ENCODE measurements at regions not wholly inside any gene's neighbourhood (a gene's known extent, or its start where the extent isn't known, plus 50 kb on each side); places are given as distances from the start of the nearest gene placed in this dataset.

DNA sequence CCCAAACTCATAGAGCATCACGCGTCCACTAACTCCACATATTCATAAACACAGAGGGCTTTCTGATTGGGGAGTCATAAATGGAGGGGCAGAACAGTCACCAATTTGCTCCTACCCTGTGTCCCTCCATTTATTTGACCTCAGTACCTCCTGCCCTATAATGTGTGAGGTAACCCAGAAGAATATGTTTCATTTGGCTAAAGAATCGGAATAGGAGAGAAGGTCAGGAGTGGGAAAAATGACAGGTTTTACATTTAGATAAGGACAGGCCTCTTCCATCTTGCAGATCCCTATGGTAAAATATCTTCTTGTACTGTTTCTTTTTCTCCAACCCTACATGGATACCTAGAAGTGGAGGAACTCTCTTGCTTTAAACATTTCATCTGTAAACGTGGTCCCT, 578.0 kb downstream of the TUSC7 start:
- no peak for DNase-seq (ENCODE audit: low read depth in 4 of 4, low spot score in 1 of 4)

- no peak for DNase-seq (ENCODE audit: low read depth in 4 of 4, low spot score in 1 of 4)
These were observed 581.9 kb downstream of the TUSC7 start for GRCh38 chr3:117291476-117291875.

- no peak for DNase-seq (ENCODE audit: low read depth in 4 of 4, low spot score in 1 of 4)
These were observed 587.5 kb downstream of the TUSC7 start for GRCh38 chr3:117297065-117297464.

GRCh38 chr3:117297541-117297940, 588.0 kb downstream of the TUSC7 start:
- DNase-seq (ENCODE audit: low read depth in 4 of 4, low spot score in 1 of 4) = no peak

DNA sequence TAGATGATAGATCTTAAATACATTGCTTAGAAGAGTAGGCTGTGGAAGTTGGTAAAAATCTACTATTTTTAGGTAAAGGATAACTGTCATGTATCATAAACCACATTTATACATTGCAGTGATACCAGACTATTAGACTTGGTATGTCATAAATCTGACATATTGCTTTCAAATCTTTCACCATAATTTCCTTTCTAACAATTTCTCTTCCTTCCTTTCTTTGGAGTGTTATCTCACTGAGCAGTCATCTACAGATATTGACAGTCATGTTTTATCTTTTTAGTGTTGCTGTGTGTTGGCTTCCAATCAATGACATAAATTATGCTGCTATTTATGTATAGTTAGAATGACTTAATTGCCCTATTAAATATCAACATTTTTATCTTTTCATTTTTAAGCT, 588.7 kb downstream of the TUSC7 start:
- no peak for DNase-seq (ENCODE audit: low read depth in 4 of 4, low spot score in 1 of 4)

DNA sequence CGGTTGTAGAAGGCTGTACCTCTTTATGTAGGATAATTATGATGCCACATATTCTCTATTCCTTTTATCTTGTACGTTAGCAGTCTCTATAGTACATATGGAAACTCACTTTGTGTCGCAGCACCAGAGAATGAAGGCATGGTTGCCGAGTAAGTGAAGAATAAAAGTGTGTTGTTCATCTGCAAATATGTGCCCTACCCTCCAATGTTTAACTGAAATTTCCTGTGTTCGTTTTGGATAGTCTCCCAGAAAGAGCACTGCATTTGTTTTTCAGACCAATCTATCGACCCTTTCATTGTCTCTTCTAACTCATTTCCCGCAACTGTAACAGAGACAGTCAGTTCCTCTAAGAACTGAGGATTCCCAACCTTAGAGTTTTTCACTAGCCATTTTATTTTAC, 592.8 kb downstream of the TUSC7 start:
- DNase-seq (ENCODE audit: low read depth in 4 of 4, low spot score in 1 of 4) = no peak

DNA sequence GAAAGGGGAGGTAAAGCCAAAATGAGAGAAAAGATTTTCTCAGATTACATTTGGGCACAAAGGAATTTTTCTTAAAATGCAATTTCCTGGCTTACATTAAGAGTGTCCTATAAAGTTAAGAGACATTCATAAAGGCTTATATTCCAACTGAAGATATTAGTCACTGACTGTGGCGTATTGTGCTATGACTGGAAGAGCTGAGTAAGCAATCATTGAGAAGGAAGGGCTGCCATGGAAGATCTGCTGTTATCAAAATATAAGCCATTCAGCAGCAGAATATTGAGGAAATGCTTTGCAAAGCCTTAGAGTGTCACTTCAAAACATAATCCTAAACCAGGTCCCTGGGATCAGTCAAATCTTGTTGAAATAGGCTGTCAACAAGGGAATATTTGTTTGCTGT, 593.9 kb downstream of the TUSC7 start:
- DNase-seq (ENCODE audit: low read depth in 4 of 4, low spot score in 1 of 4) = no peak

DNA sequence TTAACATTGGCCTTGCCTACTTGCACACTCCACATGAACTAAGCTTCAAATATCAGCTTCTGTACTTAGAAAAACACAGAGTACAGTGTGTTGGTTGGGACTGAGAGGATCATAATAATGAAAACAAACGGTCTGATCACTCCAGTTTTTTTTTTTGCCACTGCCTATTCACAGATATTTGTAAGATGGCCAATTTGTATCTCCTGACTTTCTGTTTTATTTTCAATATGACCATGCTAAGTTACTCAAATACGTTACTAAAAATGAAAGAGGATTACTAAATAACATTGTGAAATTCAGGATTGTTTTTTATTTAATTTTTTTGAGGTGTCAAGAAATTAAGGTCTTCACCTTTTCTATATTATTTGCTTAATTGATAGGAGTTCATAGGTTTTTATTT, 595.1 kb downstream of the TUSC7 start:
- DNase-seq (ENCODE audit: low read depth in 4 of 4, low spot score in 1 of 4) = no peak

GRCh38 chr3:117305681-117306080, 596.1 kb downstream of the TUSC7 start:
- no peak for DNase-seq (ENCODE audit: low read depth in 4 of 4, low spot score in 1 of 4)

- no peak for DNase-seq (ENCODE audit: low read depth in 4 of 4, low spot score in 1 of 4)
These were observed 596.7 kb downstream of the TUSC7 start for GRCh38 chr3:117306299-117306698.

DNA sequence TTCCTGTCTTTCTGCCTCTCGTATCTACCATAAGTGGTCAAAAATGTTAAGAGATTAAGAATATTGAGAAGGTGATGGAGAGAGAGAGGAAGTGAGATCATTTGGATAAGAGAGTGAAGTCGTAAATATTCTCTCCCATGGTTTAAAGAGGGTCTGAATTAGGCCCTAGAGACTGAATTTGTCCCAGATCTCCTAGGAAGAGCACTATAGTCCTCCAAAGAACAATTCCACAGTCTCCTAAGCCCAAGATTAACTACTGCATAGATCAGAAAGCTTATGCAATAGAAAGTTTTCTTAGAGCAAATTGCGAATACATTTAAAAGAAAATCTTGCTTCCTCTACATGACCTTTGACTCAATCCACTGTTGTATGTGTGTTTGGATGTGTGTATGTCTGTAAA, 598.8 kb downstream of the TUSC7 start:
- DNase-seq (ENCODE audit: low read depth in 4 of 4, low spot score in 1 of 4) = no peak

DNA sequence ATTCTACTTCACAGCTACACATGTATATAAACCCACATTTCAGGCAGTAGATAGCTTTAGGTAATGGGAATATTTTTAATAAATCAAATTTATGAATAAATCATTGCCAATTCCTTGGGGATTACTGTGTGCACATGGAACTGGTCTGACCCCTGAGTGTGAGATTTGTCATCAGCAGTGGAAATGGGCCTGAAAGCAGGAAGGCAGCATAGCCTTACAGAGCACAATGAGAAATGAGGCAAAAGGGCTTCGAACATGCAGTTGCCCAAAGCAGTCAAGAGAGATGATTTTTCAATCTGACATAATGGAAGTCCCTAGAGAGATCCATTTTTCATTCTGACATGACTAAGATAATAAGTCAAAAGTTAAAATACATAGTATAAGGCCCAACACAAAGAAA, 599.2 kb downstream of the TUSC7 start:
- DNase-seq (ENCODE audit: low read depth in 4 of 4, low spot score in 1 of 4) = no peak

DNA sequence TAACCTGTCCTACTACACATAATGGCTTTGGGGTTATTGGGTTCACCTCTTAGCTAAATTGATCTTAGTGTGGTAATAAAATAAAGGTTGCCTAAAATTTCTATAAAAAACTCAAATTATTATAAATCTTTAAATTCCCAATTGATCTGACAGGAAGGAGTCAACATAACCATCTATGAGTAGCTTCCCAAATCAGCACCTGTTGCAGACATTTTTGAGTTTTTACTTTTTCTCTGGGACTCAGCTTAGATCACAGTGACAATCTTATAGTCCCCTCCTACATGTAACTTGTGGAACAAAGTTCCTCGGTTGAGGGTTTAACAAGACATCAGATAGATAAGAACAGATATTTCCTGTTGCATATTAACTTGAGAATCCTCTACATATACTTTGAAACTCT, 601.0 kb downstream of the TUSC7 start:
- DNase-seq (ENCODE audit: low read depth in 4 of 4, low spot score in 1 of 4) = no peak

GRCh38 chr3:117314441-117315150, 605.0 kb downstream of the TUSC7 start:
- DNase-seq (ENCODE audit: low read depth in 4 of 4, low spot score in 1 of 4) = no peak

DNA sequence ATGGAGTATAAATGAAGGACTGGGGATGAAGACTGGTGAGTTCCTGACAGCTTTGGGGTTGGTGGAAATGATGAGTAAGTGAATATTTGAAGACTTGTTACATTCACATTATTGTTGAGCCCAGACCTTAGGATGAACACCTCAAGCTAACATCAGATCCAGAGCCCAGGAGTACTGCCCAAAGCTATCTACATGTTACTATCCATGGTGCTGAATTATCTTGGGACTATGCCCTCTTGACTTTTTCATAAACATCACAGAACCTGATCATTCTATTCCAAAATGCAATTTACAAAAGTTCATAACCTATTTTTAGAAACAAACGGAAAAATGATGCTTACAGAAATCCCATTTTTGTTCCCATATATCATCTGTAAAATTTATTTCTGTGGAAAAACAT, 613.3 kb downstream of the TUSC7 start:
- DNase-seq (ENCODE audit: low read depth in 4 of 4, low spot score in 1 of 4) = no peak

- no peak for DNase-seq (ENCODE audit: low read depth in 4 of 4, low spot score in 1 of 4)
These were observed 637.3 kb downstream of the TUSC7 start for GRCh38 chr3:117346901-117347300.

DNA sequence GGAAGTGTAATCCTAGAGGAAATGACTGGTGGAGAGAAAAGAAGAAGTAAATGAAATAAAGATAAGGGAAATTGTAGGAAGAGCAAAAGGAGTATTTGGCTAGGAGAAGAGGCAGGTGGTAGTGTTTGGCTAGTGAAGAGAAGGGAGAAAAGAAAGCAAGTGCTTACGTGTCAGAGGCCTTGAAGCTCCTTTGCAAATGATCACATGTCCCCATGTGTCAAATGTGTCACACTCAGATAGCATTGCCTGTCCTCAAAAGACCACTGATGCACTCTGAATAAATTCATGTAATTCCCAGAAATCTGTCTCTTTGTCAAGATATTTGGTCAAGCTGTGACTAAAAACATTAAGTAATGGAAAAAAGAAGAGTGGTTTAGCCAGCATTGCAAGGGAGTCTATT, 639.3 kb downstream of the TUSC7 start:
- no peak for DNase-seq (ENCODE audit: low read depth in 4 of 4, low spot score in 1 of 4)

GRCh38 chr3:117349566-117349965, 640.0 kb downstream of the TUSC7 start:
- DNase-seq (ENCODE audit: low read depth in 4 of 4, low spot score in 1 of 4) = no peak

DNA sequence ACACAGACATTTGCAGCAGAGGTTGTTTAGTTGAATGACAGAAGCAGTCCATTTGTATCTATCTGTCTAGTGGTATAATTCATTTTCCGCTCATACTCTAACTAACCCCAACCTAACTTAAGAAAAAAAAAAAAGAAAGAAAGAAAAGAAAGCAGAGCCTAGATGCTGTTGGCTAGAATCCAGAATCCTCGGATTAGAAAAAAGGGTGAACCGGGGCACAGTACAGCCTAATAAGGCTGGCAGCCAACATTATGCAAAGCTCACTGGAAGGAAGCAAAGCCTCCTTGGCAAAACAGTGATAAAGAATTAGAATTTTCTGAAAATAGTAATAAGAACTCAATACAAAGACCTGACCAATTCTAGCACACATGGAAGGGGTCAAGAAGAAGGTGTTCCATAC, 640.8 kb downstream of the TUSC7 start:
- no peak for DNase-seq (ENCODE audit: low read depth in 4 of 4, low spot score in 1 of 4)

- DNase-seq (ENCODE audit: low read depth in 4 of 4, low spot score in 1 of 4) = no peak
These were observed 646.0 kb downstream of the TUSC7 start for GRCh38 chr3:117355566-117355965.

- no peak for DNase-seq (ENCODE audit: low read depth in 4 of 4, low spot score in 1 of 4)
These were observed 646.6 kb downstream of the TUSC7 start for GRCh38 chr3:117356091-117356705.

- no peak for DNase-seq (ENCODE audit: low read depth in 4 of 4, low spot score in 1 of 4)
These were observed 649.2 kb downstream of the TUSC7 start for GRCh38 chr3:117358717-117359314.

GRCh38 chr3:117366574-117366973, 657.0 kb downstream of the TUSC7 start:
- no peak for DNase-seq (ENCODE audit: low read depth in 4 of 4, low spot score in 1 of 4)

Measured in stimulated activated CD4-positive, alpha-beta T cell treated with anti-CD3 and anti-CD28 coated beads, Interleukin-1b, Interleukin-23, amount 100 ng/mL, for 24 hours (primary cell).